HL-60 (cell line): ENCODE measurements at regions not wholly inside any gene's neighbourhood (a gene's known extent, or its start where the extent isn't known, plus 50 kb on each side); places are given as distances from the start of the nearest gene placed in this dataset.

ENCODE experiments used
- DNase-seq, 2 experiments: peaks; one replicate each; pipeline ENCODE4 v3.0.0-alpha.2; 2010 to 2020; ENCODE audit warnings: low read depth in 1 of 2, low spot score in 1 of 2
- H3K27ac ChIP-seq: fragments of 250-450 bp; sonication (Bioruptor Pico); replicated peaks from 2 replicates; pipeline ENCODE4 v1.5.1; 2020; ENCODE audit warnings: mild to moderate bottlenecking, moderate library complexity
- H3K27me3 ChIP-seq: fragments of 250-450 bp; sonication (Bioruptor Pico); 2 replicates; pipeline ENCODE4 v1.5.1; 2021; ENCODE audit warnings: mild to moderate bottlenecking, moderate library complexity; ENCODE audit not compliant: insufficient read depth, poor library complexity, severe bottlenecking
- H3K4me3 ChIP-seq: replicated peaks from 2 replicates; pipeline ENCODE4 v1.5.1; 2011; ENCODE audit warnings: mild to moderate bottlenecking, control low read depth, low read length; ENCODE audit not compliant: insufficient read depth
- CTCF ChIP-seq: IDR thresholded peaks from one replicate; pipeline ENCODE4 v1.5.1; 2011; ENCODE audit warnings: low read length, control low read depth, inconsistent platforms; ENCODE audit not compliant: insufficient read depth
- GABPA ChIP-seq: IDR thresholded peaks from 2 replicates; pipeline ENCODE4 v1.6.1; 2012; ENCODE audit warnings: low read depth
- POLR2AphosphoS5 ChIP-seq: IDR thresholded peaks from 2 replicates; pipeline ENCODE4 v1.6.1; 2012; ENCODE audit warnings: low read depth
- REST ChIP-seq: IDR thresholded peaks from 2 replicates; pipeline ENCODE4 v1.6.1; 2012; ENCODE audit warnings: low read depth; ENCODE audit not compliant: insufficient replicate concordance
- SPI1 ChIP-seq: IDR thresholded peaks from 2 replicates; pipeline ENCODE4 v1.6.1; 2012; ENCODE audit warnings: low read depth, mild to moderate bottlenecking, borderline replicate concordance

- TF ChIP-seq SPI1 (no peak), CTCF (no peak), POLR2AphosphoS5 (no peak), GABPA (no peak), REST (no peak)
- no peaks in the 10 kb centered on the region for H3K27me3 ChIP-seq
- no peak overlapping the region for H3K4me3 ChIP-seq
- H3K27ac ChIP-seq = no peak overlapping the region
- no peak for DNase-seq
Observed at GRCh38 chr4:63644396-63644795, 764.9 kb downstream of the TECRL start.

- TF ChIP-seq POLR2AphosphoS5 = no peak
- Histone ChIP-seq H3K4me3 (no peak overlapping the region), H3K27ac (no peak overlapping the region), H3K27me3 (no peaks in the 10 kb centered on the region)
- DNase-seq = no peak
Observed at GRCh38 chr4:63637270-63637669, 772.0 kb downstream of the TECRL start.

- Histone ChIP-seq H3K4me3 (no peak overlapping the region), H3K27me3 (no peaks in the 10 kb centered on the region), H3K27ac (no peak overlapping the region)
- no peak for TF ChIP-seq REST
- no peak for DNase-seq
Observed at GRCh38 chr4:63632858-63633257, 776.4 kb downstream of the TECRL start.

GRCh38 chr4:63620271-63620670, 789.0 kb downstream of the TECRL start:
- Histone ChIP-seq H3K27ac (no peak overlapping the region), H3K4me3 (no peak overlapping the region), H3K27me3 (no peaks in the 10 kb centered on the region)
- DNase-seq = no peak
- TF ChIP-seq CTCF = no peak
- TF ChIP-seq POLR2AphosphoS5 = no peak
- no peak for TF ChIP-seq GABPA
- no peak for TF ChIP-seq SPI1
- TF ChIP-seq REST = no peak
